ENCODE measurements at regions not wholly inside any gene's neighbourhood (a gene's known extent, or its start where the extent isn't known, plus 50 kb on each side); places are given as distances from the start of the nearest gene placed in this dataset.
A peak's percentile ranks its signal among the peaks of the same experiment; 100 is the strongest.

GRCh38 chr2:60154142-60154541 lies 399.3 kb downstream of the BCL11A start:
- DNase-seq = no peak
- TF ChIP-seq GATA1 (IDR thresholded peaks at IDR 0.05; ENCODE audit: low read depth, low read length) = no peak

GRCh38 chr2:60152226-60152833 lies 401.1 kb downstream of the BCL11A start:
- DNase-seq = peak; percentile 40 to 61
- TF ChIP-seq POLR2A (IDR thresholded peaks at IDR 0.05; ENCODE audit: low read length) (no peak), GATA1 (IDR thresholded peaks at IDR 0.05; ENCODE audit: low read depth, low read length) (no peak)

- DNase-seq = no peak
- TF ChIP-seq POLR2A (IDR thresholded peaks at IDR 0.05; ENCODE audit: low read length) (no peak), GATA1 (IDR thresholded peaks at IDR 0.05; ENCODE audit: low read depth, low read length) (no peak)
Observed at GRCh38 chr2:60149176-60149575, 404.3 kb downstream of the BCL11A start.

GRCh38 chr2:60148716-60149115 lies 404.7 kb downstream of the BCL11A start:
- DNase-seq = no peak
- TF ChIP-seq POLR2A (IDR thresholded peaks at IDR 0.05; ENCODE audit: low read length) (no peak), GATA1 (IDR thresholded peaks at IDR 0.05; ENCODE audit: low read depth, low read length) (no peak)

GRCh38 chr2:60140185-60140584 lies 413.3 kb downstream of the BCL11A start:
- TF ChIP-seq GATA1 (IDR thresholded peaks at IDR 0.05; ENCODE audit: low read depth, low read length) (no peak), POLR2A (IDR thresholded peaks at IDR 0.05; ENCODE audit: low read length) (no peak)
- DNase-seq = no peak

- TF ChIP-seq POLR2A (IDR thresholded peaks at IDR 0.05; ENCODE audit: low read length) = no peak
- TF ChIP-seq GATA1 (IDR thresholded peaks at IDR 0.05; ENCODE audit: low read depth, low read length) = no peak
Observed at GRCh38 chr2:60136913-60137312, 416.5 kb downstream of the BCL11A start.

GRCh38 chr2:60127191-60127590 lies 426.3 kb downstream of the BCL11A start:
- DNase-seq = no peak
- TF ChIP-seq POLR2A (IDR thresholded peaks at IDR 0.05; ENCODE audit: low read length) = no peak
- TF ChIP-seq GATA1 (IDR thresholded peaks at IDR 0.05; ENCODE audit: low read depth, low read length) = no peak

More at GRCh38 chr2:60136913-60137312, 416.5 kb downstream of the BCL11A start:
- DNase-seq = no peak

GRCh38 chr2:60125611-60126426 lies 427.6 kb downstream of the BCL11A start:
- no peak for DNase-seq
- no peak for TF ChIP-seq POLR2A (IDR thresholded peaks at IDR 0.05; ENCODE audit: low read length)
- no peak for TF ChIP-seq GATA1 (IDR thresholded peaks at IDR 0.05; ENCODE audit: low read depth, low read length)

- DNase-seq = no peak
Observed at GRCh38 chr2:60119778-60120177, 433.7 kb downstream of the BCL11A start.

GRCh38 chr2:60118917-60119316 lies 434.5 kb downstream of the BCL11A start:
- no peak for DNase-seq
- TF ChIP-seq POLR2A (IDR thresholded peaks at IDR 0.05; ENCODE audit: low read length) (no peak), GATA1 (IDR thresholded peaks at IDR 0.05; ENCODE audit: low read depth, low read length) (no peak)

More at GRCh38 chr2:60119778-60120177, 433.7 kb downstream of the BCL11A start:
- TF ChIP-seq GATA1 (IDR thresholded peaks at IDR 0.05; ENCODE audit: low read depth, low read length) = no peak
- no peak for TF ChIP-seq POLR2A (IDR thresholded peaks at IDR 0.05; ENCODE audit: low read length)

- DNase-seq = no peak
Observed at GRCh38 chr2:60118061-60118460, 435.4 kb downstream of the BCL11A start.

GRCh38 chr2:60116161-60116875 lies 437.1 kb downstream of the BCL11A start:
- TF ChIP-seq GATA1 (IDR thresholded peaks at IDR 0.05; ENCODE audit: low read depth, low read length) (no peak), POLR2A (IDR thresholded peaks at IDR 0.05; ENCODE audit: low read length) (no peak)
- no peak for DNase-seq

More at GRCh38 chr2:60118061-60118460, 435.4 kb downstream of the BCL11A start:
- TF ChIP-seq POLR2A (IDR thresholded peaks at IDR 0.05; ENCODE audit: low read length) = no peak
- TF ChIP-seq GATA1 (IDR thresholded peaks at IDR 0.05; ENCODE audit: low read depth, low read length) = no peak

- no peak for DNase-seq
- TF ChIP-seq POLR2A (IDR thresholded peaks at IDR 0.05; ENCODE audit: low read length) = no peak
- no peak for TF ChIP-seq GATA1 (IDR thresholded peaks at IDR 0.05; ENCODE audit: low read depth, low read length)
Observed at GRCh38 chr2:60109744-60110143, 443.7 kb downstream of the BCL11A start.

- TF ChIP-seq GATA1 (IDR thresholded peaks at IDR 0.05; ENCODE audit: low read depth, low read length) (no peak), POLR2A (IDR thresholded peaks at IDR 0.05; ENCODE audit: low read length) (no peak)
- DNase-seq = no peak
Observed at GRCh38 chr2:60106836-60107529, 446.5 kb downstream of the BCL11A start.
